Lower leg skin (tissue), 3 donors: ENCODE measurements at regions not wholly inside any gene's neighbourhood (a gene's known extent, or its start where the extent isn't known, plus 50 kb on each side); places are given as distances from the start of the nearest gene placed in this dataset.

ENCODE experiments used
- CTCF ChIP-seq, 3 donors: fragments of 450-650 bp; IDR thresholded peaks; one replicate each; pipeline ENCODE4 v1.5.1; 2016; ENCODE audit warnings: antibody characterized with exemption in 3 of 3, mild to moderate bottlenecking in 3 of 3, moderate library complexity in 2 of 3
- POLR2A ChIP-seq, 2 donors: fragments of 450-650 bp; IDR thresholded peaks; one replicate each; pipeline ENCODE4 v1.6.1; 2016 to 2017; ENCODE audit warnings: antibody characterized with exemption in 2 of 2, mild to moderate bottlenecking in 1 of 2, moderate library complexity in 1 of 2

GRCh38 chr2:238696786-238697185 lies 151.1 kb upstream of the TWIST2 start:
- no peak for TF ChIP-seq CTCF (IDR thresholded peaks at IDR 0.05)
- no peak for TF ChIP-seq POLR2A (IDR thresholded peaks at IDR 0.05)
